Uterus (tissue), 3 donors: ENCODE measurements at regions not wholly inside any gene's neighbourhood (a gene's known extent, or its start where the extent isn't known, plus 50 kb on each side); places are given as distances from the start of the nearest gene placed in this dataset.

ENCODE experiments used
- DNase-seq, 2 donors: peaks; one replicate each; pipeline ENCODE4 v3.0.0-alpha.2; 2019 to 2020
- H3K27ac ChIP-seq, 2 donors: fragments of 200-600 bp; sonication (generic); 1 replicate in 1 of 2; 2 replicates in 1 of 2; pipeline ENCODE4 v1.5.1; 2016 to 2018
- H3K27me3 ChIP-seq, 2 donors: fragments of 200-600 bp; sonication (generic); one replicate each; pipeline ENCODE4 v1.5.1; 2018 to 2019; ENCODE audit warnings: control low read depth in 1 of 2
- H3K36me3 ChIP-seq, 2 donors: fragments of 200-600 bp; sonication (generic); one replicate each; pipeline ENCODE4 v1.5.1; 2019; ENCODE audit warnings: control low read depth in 1 of 2
- H3K4me1 ChIP-seq, 2 donors: fragments of 200-600 bp; sonication (generic); one replicate each; pipeline ENCODE4 v1.5.1; 2018 to 2019; ENCODE audit warnings: control low read depth in 1 of 2
- H3K4me3 ChIP-seq, 2 donors: fragments of 200-600 bp; sonication (generic); 1 replicate in 1 of 2; 2 replicates in 1 of 2; pipeline ENCODE4 v1.5.1; 2018 to 2019; ENCODE audit warnings: mild to moderate bottlenecking in 1 of 2
- H3K9me3 ChIP-seq, 2 donors: fragments of 200-600 bp; sonication (generic); one replicate each; pipeline ENCODE4 v1.5.1; 2019; ENCODE audit warnings: control low read depth in 1 of 2
- CTCF ChIP-seq, 4 experiments: fragments of 200-600 bp in 2 of 4; fragments of 450-650 bp in 2 of 4; sonication (generic) in 2 of 4; IDR thresholded peaks; one replicate each; pipeline ENCODE4 v1.5.1; 2016 to 2019; ENCODE audit warnings: antibody characterized with exemption in 4 of 4, mild to moderate bottlenecking in 2 of 4, moderate library complexity in 1 of 4
- POLR2A ChIP-seq, 2 donors: fragments of 450-650 bp; IDR thresholded peaks; one replicate each; pipeline ENCODE4 v1.6.1; 2016; ENCODE audit warnings: antibody characterized with exemption in 2 of 2, mild to moderate bottlenecking in 1 of 2, moderate library complexity in 1 of 2
- intact Hi-C: fragments of 100-400 bp; cut with DNase I; formaldehyde crosslinking; loops from one replicate; pipeline ENCODE4 v1.15.1; 2023; ENCODE audit warnings: low total_unique reads
- donor health status: DM: yes; HTN: yes; CAD: no.

- Histone ChIP-seq H3K4me1 (no peaks in the 10 kb centered on the region), H3K27ac (no peak overlapping the region), H3K9me3 (no peaks in the 10 kb centered on the region), H3K4me3 (no peak overlapping the region), H3K36me3 (no peaks in the 10 kb centered on the region), H3K27me3 (no peaks in the 10 kb centered on the region)
- no peak for DNase-seq
- TF ChIP-seq POLR2A (IDR thresholded peaks at IDR 0.05) (no peak), CTCF (IDR thresholded peaks at IDR 0.05) (no peak)
- intact Hi-C loops = no loop called here
Observed at GRCh38 chr5:61915646-61916045, 390.4 kb upstream of the KIF2A start.

GRCh38 chr5:61916621-61917620 lies 389.1 kb upstream of the KIF2A start:
- no peak for DNase-seq
- H3K9me3 ChIP-seq = no peaks in the 10 kb centered on the region
- H3K27me3 ChIP-seq = no peaks in the 10 kb centered on the region
- H3K27ac ChIP-seq = no peak overlapping the region
- intact Hi-C loops = no loop called here
- no peaks in the 10 kb centered on the region for H3K36me3 ChIP-seq
- no peaks in the 10 kb centered on the region for H3K4me1 ChIP-seq
- TF ChIP-seq CTCF (IDR thresholded peaks at IDR 0.05) = no peak
- TF ChIP-seq POLR2A (IDR thresholded peaks at IDR 0.05) = no peak
- no peak overlapping the region for H3K4me3 ChIP-seq

- H3K9me3 ChIP-seq = no peaks in the 10 kb centered on the region
- H3K27me3 ChIP-seq = no peaks in the 10 kb centered on the region
- no peaks in the 10 kb centered on the region for H3K4me1 ChIP-seq
- H3K4me3 ChIP-seq = no peak overlapping the region
- no peak for TF ChIP-seq CTCF (IDR thresholded peaks at IDR 0.05)
- no peak for TF ChIP-seq POLR2A (IDR thresholded peaks at IDR 0.05)
- DNase-seq = no peak
- no peaks in the 10 kb centered on the region for H3K36me3 ChIP-seq
- intact Hi-C loops = no loop called here
- no peak overlapping the region for H3K27ac ChIP-seq
Observed at GRCh38 chr5:61918611-61919010, 387.4 kb upstream of the KIF2A start.

GRCh38 chr5:61919920-61920319 lies 386.1 kb upstream of the KIF2A start:
- no peak overlapping the region for H3K4me3 ChIP-seq
- no peaks in the 10 kb centered on the region for H3K36me3 ChIP-seq
- no peak for DNase-seq
- intact Hi-C loops = no loop called here
- no peaks in the 10 kb centered on the region for H3K4me1 ChIP-seq
- TF ChIP-seq CTCF (IDR thresholded peaks at IDR 0.05) (no peak), POLR2A (IDR thresholded peaks at IDR 0.05) (no peak)
- no peak overlapping the region for H3K27ac ChIP-seq
- H3K27me3 ChIP-seq = no peaks in the 10 kb centered on the region
- no peaks in the 10 kb centered on the region for H3K9me3 ChIP-seq

GRCh38 chr5:61924251-61924650 lies 381.8 kb upstream of the KIF2A start:
- intact Hi-C loops = no loop called here

More at GRCh38 chr5:61924251-61924650, 381.8 kb upstream of the KIF2A start:
- H3K4me3 ChIP-seq = no peak overlapping the region
- H3K27ac ChIP-seq = no peak overlapping the region
- H3K9me3 ChIP-seq = no peaks in the 10 kb centered on the region
- TF ChIP-seq POLR2A (IDR thresholded peaks at IDR 0.05) (no peak), CTCF (IDR thresholded peaks at IDR 0.05) (no peak)
- DNase-seq = no peak
- no peaks in the 10 kb centered on the region for H3K27me3 ChIP-seq
- H3K4me1 ChIP-seq = no peaks in the 10 kb centered on the region
- H3K36me3 ChIP-seq = no peaks in the 10 kb centered on the region
